GM21447 (cell line): ENCODE measurements at regions not wholly inside any gene's neighbourhood (a gene's known extent, or its start where the extent isn't known, plus 50 kb on each side); places are given as distances from the start of the nearest gene placed in this dataset.
"Not testable (repeated sequence)": the region's sequence is repeated elsewhere in the genome, so short reads cannot be mapped to it uniquely, and the experiment has no call there.

Source experiments
- ATAC-seq: cut with Tn5 transposase; IDR thresholded peaks from one replicate; pipeline ENCODE4 v1.9.1; 2021; ENCODE audit not compliant: unreplicated experiment

DNA sequence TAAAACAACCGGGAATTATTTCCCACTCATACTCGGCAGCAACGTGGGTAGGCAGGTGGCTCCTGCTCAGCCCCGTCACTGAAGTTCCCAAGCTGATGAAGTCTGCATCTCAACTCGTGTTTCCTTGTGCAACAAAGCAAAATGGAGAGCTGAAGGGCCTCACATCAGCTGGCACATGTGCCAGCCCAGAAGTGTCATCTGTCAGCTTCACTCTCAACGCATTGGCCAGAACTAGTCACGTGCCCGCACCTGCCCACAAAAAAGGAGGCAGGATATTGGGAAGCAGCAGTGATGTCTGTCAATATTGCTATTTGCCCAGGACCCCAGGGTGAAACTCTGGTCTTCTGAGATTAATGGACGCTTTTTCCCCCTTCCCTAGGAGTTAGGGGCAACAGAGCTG is 344.0 kb downstream of the BCL11B start:
- no peak for ATAC-seq

- ATAC-seq, result no peak
Measured at GRCh38 chr14:98928418-98928817, 343.6 kb downstream of the BCL11B start.

DNA sequence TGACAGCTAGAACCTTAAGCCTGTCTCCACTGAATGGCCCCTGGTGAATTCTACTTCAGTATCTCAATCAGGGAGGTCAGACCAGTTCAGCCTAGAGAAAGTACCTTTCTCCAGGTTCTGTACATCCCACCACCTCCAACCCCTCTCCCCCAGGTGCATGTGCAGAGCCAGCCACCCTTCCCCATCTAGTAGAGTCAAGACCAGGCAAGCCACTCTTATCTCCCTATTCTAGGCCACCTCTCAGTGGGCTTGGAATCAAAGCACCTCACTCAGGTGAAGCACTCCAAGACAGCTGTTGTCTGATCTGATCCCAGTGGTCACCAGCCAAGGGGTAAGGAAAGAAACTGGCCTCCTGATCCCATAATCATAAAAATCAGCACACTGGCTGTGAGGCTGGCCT is 340.9 kb downstream of the BCL11B start:
- ATAC-seq, result no peak

- ATAC-seq, result no peak
Measured at GRCh38 chr14:98931911-98932310, 340.1 kb downstream of the BCL11B start.

GRCh38 chr14:98932431-98933325 is 339.3 kb downstream of the BCL11B start:
- ATAC-seq, result no peak

- ATAC-seq, result not testable (repeated sequence)
Measured at GRCh38 chr14:98934569-98934968, 337.4 kb downstream of the BCL11B start.

DNA sequence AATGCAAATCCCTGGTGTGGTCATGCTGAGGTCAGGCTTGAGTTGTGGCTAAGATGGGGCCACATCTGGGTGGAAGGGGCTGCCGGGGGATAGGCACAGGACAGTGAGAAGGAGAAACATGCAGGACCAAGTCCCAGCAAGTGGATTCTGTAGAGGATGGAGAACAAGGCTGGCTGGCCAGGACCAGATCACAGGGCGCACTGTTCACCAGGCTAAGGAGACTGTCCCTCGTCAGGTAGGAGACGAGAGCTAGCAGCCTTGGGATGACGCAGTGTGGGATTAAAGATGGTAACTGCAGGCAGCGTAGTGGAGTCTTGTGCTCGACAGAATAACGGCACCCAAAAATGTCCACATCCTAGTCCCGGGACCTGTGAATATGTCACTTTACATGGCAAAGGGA is 336.1 kb downstream of the BCL11B start:
- ATAC-seq, result no peak

GRCh38 chr14:98937021-98937420 is 335.0 kb downstream of the BCL11B start:
- ATAC-seq, result no peak

DNA sequence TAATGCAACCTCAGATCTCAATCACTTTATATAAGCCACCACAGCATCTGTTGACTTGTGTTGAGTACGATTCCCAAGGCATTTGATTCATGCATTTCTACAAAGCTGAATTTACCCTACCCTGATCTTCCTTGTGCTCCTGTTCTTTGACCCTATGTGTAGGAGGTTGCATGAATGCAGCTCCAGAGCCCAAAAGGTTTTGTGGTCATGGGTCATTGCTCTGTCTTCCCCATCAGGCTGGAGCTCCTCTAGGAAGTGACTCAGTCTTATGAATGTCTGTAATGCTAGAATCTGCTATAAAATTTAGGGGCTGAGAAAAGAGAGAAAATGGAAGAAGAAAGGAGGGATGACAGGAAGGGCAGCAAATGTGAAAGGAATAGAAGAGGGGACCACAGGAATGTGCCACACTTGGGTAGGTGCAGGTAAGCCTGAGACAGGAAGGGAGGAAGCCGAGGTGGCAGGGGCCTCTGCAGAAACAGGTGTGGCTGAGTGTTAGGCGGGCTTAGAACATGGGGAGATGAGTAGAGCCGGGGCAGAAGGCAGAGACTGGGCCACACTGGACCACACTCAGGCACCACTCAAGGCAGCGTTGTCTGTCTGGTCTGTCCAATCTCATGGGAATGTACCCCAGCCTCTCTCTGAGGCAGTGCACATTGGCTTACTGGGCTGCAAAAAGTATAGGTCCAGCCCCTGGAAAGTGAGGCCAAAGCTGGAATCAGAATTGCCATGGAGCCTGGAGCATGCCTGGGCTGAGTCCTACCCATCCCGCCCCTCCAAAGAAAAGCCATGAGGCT is 334.1 kb downstream of the BCL11B start:
- ATAC-seq, result no peak

DNA sequence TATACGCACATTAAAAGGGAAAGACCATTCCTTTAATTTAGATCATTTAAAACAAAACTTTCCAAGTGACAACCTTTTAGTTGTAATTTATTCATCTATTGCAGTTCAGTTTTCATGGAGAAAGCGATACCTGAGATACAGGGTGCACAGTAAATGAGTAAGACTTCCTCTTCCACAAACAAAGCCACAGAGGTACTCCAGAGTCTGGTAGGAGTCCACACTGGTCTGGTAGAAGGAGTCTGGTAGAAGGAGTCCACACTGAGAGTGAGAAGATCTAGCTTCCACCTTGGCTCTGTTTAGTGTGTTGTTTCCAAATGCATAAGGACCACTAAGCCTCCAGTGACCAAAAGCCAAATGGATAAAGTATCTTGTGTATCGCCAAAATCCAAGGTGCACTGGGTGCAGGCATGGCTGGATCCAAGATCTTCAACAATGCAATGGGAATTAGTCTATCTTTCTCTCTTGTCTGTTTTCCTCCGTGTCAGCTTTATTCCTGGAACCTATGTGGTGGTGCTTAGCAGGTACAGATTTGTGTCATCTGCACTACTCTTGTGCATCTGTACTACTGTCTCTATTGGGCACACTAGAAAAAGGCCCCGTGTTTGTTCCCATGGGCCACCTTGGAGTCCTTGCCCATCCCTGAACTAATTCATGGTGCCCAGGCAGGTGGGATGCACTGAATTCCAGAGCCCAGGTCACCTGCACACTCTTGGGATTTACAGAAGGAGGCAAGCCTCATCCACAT is 331.1 kb downstream of the BCL11B start:
- no peak for ATAC-seq

- ATAC-seq, result no peak
Measured at GRCh38 chr14:98941481-98941880, 330.5 kb downstream of the BCL11B start.

GRCh38 chr14:98943907-98944306 is 328.1 kb downstream of the BCL11B start:
- ATAC-seq, result no peak

- no peak for ATAC-seq
Measured at GRCh38 chr14:98944989-98945388, 327.0 kb downstream of the BCL11B start.

GRCh38 chr14:98945611-98946570 is 326.1 kb downstream of the BCL11B start:
- no peak for ATAC-seq

- no peak for ATAC-seq
Measured at GRCh38 chr14:98946940-98947339, 325.1 kb downstream of the BCL11B start.

DNA sequence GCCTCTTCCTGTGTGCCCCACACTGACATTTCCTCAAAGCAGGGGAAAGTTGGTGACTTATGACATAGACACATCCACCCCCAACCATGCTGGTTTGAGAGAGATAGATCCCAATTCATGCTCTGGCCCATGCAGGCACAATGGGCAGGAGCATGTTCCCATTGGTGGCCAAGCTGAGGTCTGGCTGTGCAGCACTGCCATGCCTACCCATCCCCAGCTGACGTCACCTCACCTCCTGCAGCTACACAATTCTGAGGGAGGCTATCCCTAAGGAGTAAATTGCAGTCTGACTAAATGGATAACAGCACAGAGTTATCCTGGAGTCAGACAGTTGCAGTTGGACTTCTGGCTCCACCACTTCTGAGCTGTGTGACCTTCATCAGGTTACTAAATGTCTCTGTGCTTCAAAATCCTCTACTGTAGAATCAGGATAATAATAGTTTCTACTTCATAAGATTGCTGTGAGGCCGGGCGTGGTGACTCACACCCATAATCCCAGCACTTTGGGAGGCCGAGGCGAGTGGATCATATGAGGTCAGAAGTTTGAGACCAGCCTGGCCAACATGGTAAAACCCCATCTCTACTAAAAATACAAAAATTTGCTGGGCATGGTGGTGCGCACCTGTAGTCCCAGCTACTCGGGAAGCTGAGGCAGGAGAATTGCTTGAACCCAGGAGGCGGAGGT is 323.9 kb downstream of the BCL11B start:
- ATAC-seq, result no peak

DNA sequence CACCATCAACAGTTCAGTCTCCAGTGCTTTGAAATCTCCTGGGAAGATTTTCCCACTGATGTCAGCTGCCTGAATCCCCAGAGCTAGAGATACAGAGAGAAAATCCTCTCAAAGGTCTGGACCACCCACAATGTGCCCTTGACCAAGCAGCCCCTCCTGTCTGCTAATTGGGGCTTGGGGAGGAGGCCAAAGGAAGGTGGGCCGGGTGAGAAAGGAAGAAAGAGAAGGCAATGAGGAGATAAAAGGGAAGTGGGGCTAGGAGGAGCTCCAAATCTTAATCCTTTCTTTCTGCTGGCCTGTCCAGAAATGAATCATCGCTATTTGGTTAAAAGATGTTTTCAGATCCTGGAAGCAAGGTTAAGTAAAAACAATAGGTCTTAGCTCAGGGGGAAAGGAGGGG is 322.9 kb downstream of the BCL11B start:
- ATAC-seq, result no peak

GRCh38 chr14:98949481-98950135 is 322.4 kb downstream of the BCL11B start:
- no peak for ATAC-seq

GRCh38 chr14:98950353-98950895 is 321.6 kb downstream of the BCL11B start:
- ATAC-seq, result no peak
